HEK293T (cell line): ENCODE measurements at regions not wholly inside any gene's neighbourhood (a gene's known extent, or its start where the extent isn't known, plus 50 kb on each side); places are given as distances from the start of the nearest gene placed in this dataset.

Experiments
- CTBP1 ChIP-seq: fragments of 450-650 bp; IDR thresholded peaks from 2 replicates; pipeline ENCODE4 v1.6.1; 2016; ENCODE audit warnings: borderline replicate concordance
- FOXA1 ChIP-seq: fragments of 450-650 bp; IDR thresholded peaks from 2 replicates; pipeline ENCODE4 v1.6.1; 2016; ENCODE audit warnings: mild to moderate bottlenecking
- FOXM1 ChIP-seq: fragments of 450-650 bp; IDR thresholded peaks from 2 replicates; pipeline ENCODE4 v1.6.1; 2017; ENCODE audit warnings: mild to moderate bottlenecking, borderline replicate concordance
- NFRKB ChIP-seq: fragments of 450-650 bp; IDR thresholded peaks from 2 replicates; pipeline ENCODE4 v1.6.1; 2016; ENCODE audit warnings: mild to moderate bottlenecking, moderate library complexity
- SP1 ChIP-seq: fragments of 450-650 bp; IDR thresholded peaks from 2 replicates; pipeline ENCODE4 v1.6.1; 2017
- TARDBP ChIP-seq: fragments of 450-650 bp; IDR thresholded peaks from 2 replicates; pipeline ENCODE4 v1.6.1; 2016
- TF ChIP-seq, protein P1 (sequence below): fragments of 450-650 bp; IDR thresholded peaks from 2 replicates; pipeline ENCODE4 v1.6.1; 2016

DNA sequence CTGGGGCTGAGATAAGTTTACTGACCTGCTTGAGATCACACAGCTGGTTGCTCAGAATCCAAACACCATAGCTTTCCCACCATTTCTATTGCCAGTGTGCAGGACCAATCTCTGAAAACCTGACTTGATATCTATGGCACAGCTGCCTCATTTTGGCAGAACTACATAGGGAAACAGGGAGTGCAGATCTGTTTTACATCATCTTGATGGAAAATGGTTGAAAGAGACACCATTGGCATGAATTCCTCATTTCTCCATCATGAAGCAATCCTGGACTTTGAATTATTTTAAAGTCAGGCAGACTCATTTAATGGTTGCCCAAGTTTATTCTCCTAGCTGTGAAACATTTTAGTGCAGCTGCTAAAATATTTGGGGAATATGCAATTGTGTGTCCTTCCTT, 1628.2 kb upstream of the SLC10A2 start:
- no peak for TF ChIP-seq CTBP1
- no peak for TF ChIP-seq NFRKB
- TF ChIP-seq, protein P1, sequence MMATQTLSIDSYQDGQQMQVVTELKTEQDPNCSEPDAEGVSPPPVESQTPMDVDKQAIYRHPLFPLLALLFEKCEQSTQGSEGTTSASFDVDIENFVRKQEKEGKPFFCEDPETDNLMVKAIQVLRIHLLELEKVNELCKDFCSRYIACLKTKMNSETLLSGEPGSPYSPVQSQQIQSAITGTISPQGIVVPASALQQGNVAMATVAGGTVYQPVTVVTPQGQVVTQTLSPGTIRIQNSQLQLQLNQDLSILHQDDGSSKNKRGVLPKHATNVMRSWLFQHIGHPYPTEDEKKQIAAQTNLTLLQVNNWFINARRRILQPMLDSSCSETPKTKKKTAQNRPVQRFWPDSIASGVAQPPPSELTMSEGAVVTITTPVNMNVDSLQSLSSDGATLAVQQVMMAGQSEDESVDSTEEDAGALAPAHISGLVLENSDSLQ = no peak
- TF ChIP-seq SP1 = no peak
- TF ChIP-seq FOXM1 = no peak
- no peak for TF ChIP-seq FOXA1
- TF ChIP-seq TARDBP = no peak
